HFFc6 (cell line): ENCODE measurements at regions not wholly inside any gene's neighbourhood (a gene's known extent, or its start where the extent isn't known, plus 50 kb on each side); places are given as distances from the start of the nearest gene placed in this dataset.

Source experiments
- DNase-seq: peaks from one replicate; pipeline ENCODE4 v3.0.0-alpha.2; 2018
- H3K27ac Mint-ChIP-seq: 2 replicates; pipeline ENCODE4 v1.8.0; 2020; ENCODE audit warnings: mild to moderate bottlenecking, mixed read lengths
- H3K27me3 Mint-ChIP-seq: 2 replicates; pipeline ENCODE4 v1.8.0; 2021; ENCODE audit warnings: mild to moderate bottlenecking, moderate library complexity, mixed read lengths; ENCODE audit not compliant: insufficient read depth
- H3K36me3 Mint-ChIP-seq: 2 replicates; pipeline ENCODE4 v1.8.0; 2021; ENCODE audit warnings: low read depth, mixed read lengths
- H3K4me1 Mint-ChIP-seq: 2 replicates; pipeline ENCODE4 v1.8.0; 2020; ENCODE audit warnings: low read depth, mixed read lengths
- H3K4me3 Mint-ChIP-seq: 2 replicates; pipeline ENCODE4 v1.8.0; 2020; ENCODE audit warnings: mild to moderate bottlenecking, moderate library complexity, mixed read lengths
- H3K9me3 Mint-ChIP-seq: 2 replicates; pipeline ENCODE4 v1.8.0; 2020; ENCODE audit warnings: mild to moderate bottlenecking, mixed read lengths
- CTCF ChIP-seq: fragments of 200-600 bp; sonication (generic); IDR thresholded peaks from 2 replicates; pipeline ENCODE4 v1.5.0; 2021; ENCODE audit warnings: antibody characterized with exemption, mild to moderate bottlenecking

- no peak overlapping the region for H3K27ac Mint-ChIP-seq
- H3K4me3 Mint-ChIP-seq: no peak overlapping the region
- no peak for TF ChIP-seq CTCF
- no peaks in the 10 kb centered on the region for H3K36me3 Mint-ChIP-seq
- H3K4me1 Mint-ChIP-seq: peaks cover 9% of the 10 kb centered on the region
- peaks cover 11% of the 10 kb centered on the region for H3K27me3 Mint-ChIP-seq
- DNase-seq: peak; percentile 56
- H3K9me3 Mint-ChIP-seq: no peaks in the 10 kb centered on the region
These were observed 119.8 kb downstream of the SIK1 start for GRCh38 chr21:43306911-43307676.

GRCh38 chr21:43306391-43306790, 120.5 kb downstream of the SIK1 start:
- no peaks in the 10 kb centered on the region for H3K9me3 Mint-ChIP-seq
- H3K27me3 Mint-ChIP-seq: peaks cover 11% of the 10 kb centered on the region
- no peak overlapping the region for H3K4me3 Mint-ChIP-seq
- no peak for DNase-seq
- H3K4me1 Mint-ChIP-seq: peaks cover 9% of the 10 kb centered on the region
- no peak overlapping the region for H3K27ac Mint-ChIP-seq
- H3K36me3 Mint-ChIP-seq: no peaks in the 10 kb centered on the region
- TF ChIP-seq CTCF: no peak

GRCh38 chr21:43305811-43306311, 121.1 kb downstream of the SIK1 start:
- H3K4me1 Mint-ChIP-seq: peaks cover 9% of the 10 kb centered on the region
- no peak overlapping the region for H3K4me3 Mint-ChIP-seq
- no peaks in the 10 kb centered on the region for H3K36me3 Mint-ChIP-seq
- no peaks in the 10 kb centered on the region for H3K9me3 Mint-ChIP-seq
- peaks cover 11% of the 10 kb centered on the region for H3K27me3 Mint-ChIP-seq
- DNase-seq: no peak
- TF ChIP-seq CTCF: no peak
- H3K27ac Mint-ChIP-seq: no peak overlapping the region

GRCh38 chr21:43305336-43305665, 121.6 kb downstream of the SIK1 start:
- DNase-seq: no peak
- no peak for TF ChIP-seq CTCF
- no peaks in the 10 kb centered on the region for H3K36me3 Mint-ChIP-seq
- H3K4me3 Mint-ChIP-seq: no peak overlapping the region
- H3K9me3 Mint-ChIP-seq: no peaks in the 10 kb centered on the region
- H3K4me1 Mint-ChIP-seq: peaks cover 9% of the 10 kb centered on the region
- H3K27me3 Mint-ChIP-seq: peaks cover 11% of the 10 kb centered on the region
- no peak overlapping the region for H3K27ac Mint-ChIP-seq

GRCh38 chr21:43304621-43305335, 122.2 kb downstream of the SIK1 start:
- H3K27me3 Mint-ChIP-seq: peaks cover 11% of the 10 kb centered on the region
- no peak for DNase-seq
- H3K4me1 Mint-ChIP-seq: peaks cover 9% of the 10 kb centered on the region
- no peak overlapping the region for H3K4me3 Mint-ChIP-seq
- no peak for TF ChIP-seq CTCF
- no peaks in the 10 kb centered on the region for H3K9me3 Mint-ChIP-seq
- H3K27ac Mint-ChIP-seq: no peak overlapping the region
- no peaks in the 10 kb centered on the region for H3K36me3 Mint-ChIP-seq
